ENCODE measurements at regions not wholly inside any gene's neighbourhood (a gene's known extent, or its start where the extent isn't known, plus 50 kb on each side); places are given as distances from the start of the nearest gene placed in this dataset.

- H3K4me3 ChIP-seq (replicated peaks in 1 of 4; ENCODE audit: control extremely low read depth in 1 of 4, insufficient read depth in 1 of 4, low read depth in 3 of 4, low read length in 4 of 4) = no peak overlapping the region
Observed at GRCh38 chr2:172351586-172351985, 75.8 kb upstream of the ITGA6 start.

GRCh38 chr2:172354347-172354746, 73.0 kb upstream of the ITGA6 start:
- Histone ChIP-seq H3K36me3 (ENCODE audit: control insufficient read depth, insufficient read depth, low read length) (no peaks in the 10 kb centered on the region), H3K4me3 (replicated peaks in 1 of 4; ENCODE audit: control extremely low read depth in 1 of 4, insufficient read depth in 1 of 4, low read depth in 3 of 4, low read length in 4 of 4) (no peak overlapping the region), H3K4me2 (ENCODE audit: extremely low read depth, insufficient read depth, low read length) (no peak overlapping the region), H3K9me3 (ENCODE audit: control insufficient read depth, insufficient read depth, low read depth, low read length) (no peaks in the 10 kb centered on the region), H4K20me1 (ENCODE audit: control insufficient read depth, extremely low read depth, insufficient read depth, low read length) (no peaks in the 10 kb centered on the region), H3K27me3 (ENCODE audit: control insufficient read depth, insufficient read depth, low read length) (peaks cover 4% of the 10 kb centered on the region), H3K27ac (ENCODE audit: insufficient read depth, low read length) (no peak overlapping the region), H3K9ac (ENCODE audit: insufficient read depth, low read length) (no peak overlapping the region), H2AFZ (ENCODE audit: low read length) (no peak overlapping the region), H3K4me1 (ENCODE audit: control insufficient read depth, extremely low read depth, insufficient read depth, low read length) (no peaks in the 10 kb centered on the region), H3K79me2 (ENCODE audit: control insufficient read depth, insufficient read depth, low read length) (no peaks in the 10 kb centered on the region)
- TF ChIP-seq EZH2 (IDR thresholded peaks at IDR 0.05; ENCODE audit: low read length, missing control alignments) = no peak
- TF ChIP-seq CTCF (conservative IDR thresholded peaks at IDR 0.05 in 1 of 2, IDR thresholded peaks at IDR 0.05 in 1 of 2; ENCODE audit: low read depth in 1 of 2, low read length in 2 of 2) = no peak
- no peak for DNase-seq (ENCODE audit: low read depth in 2 of 2)

More at GRCh38 chr2:172351586-172351985, 75.8 kb upstream of the ITGA6 start:
- Histone ChIP-seq H3K9me3 (ENCODE audit: control insufficient read depth, insufficient read depth, low read depth, low read length) (no peaks in the 10 kb centered on the region), H3K79me2 (ENCODE audit: control insufficient read depth, insufficient read depth, low read length) (no peaks in the 10 kb centered on the region), H3K36me3 (ENCODE audit: control insufficient read depth, insufficient read depth, low read length) (no peaks in the 10 kb centered on the region), H2AFZ (ENCODE audit: low read length) (no peak overlapping the region), H3K27me3 (ENCODE audit: control insufficient read depth, insufficient read depth, low read length) (peaks cover 4% of the 10 kb centered on the region), H3K9ac (ENCODE audit: insufficient read depth, low read length) (no peak overlapping the region), H3K27ac (ENCODE audit: insufficient read depth, low read length) (no peak overlapping the region), H3K4me1 (ENCODE audit: control insufficient read depth, extremely low read depth, insufficient read depth, low read length) (no peaks in the 10 kb centered on the region), H3K4me2 (ENCODE audit: extremely low read depth, insufficient read depth, low read length) (no peak overlapping the region), H4K20me1 (ENCODE audit: control insufficient read depth, extremely low read depth, insufficient read depth, low read length) (no peaks in the 10 kb centered on the region)
- DNase-seq (ENCODE audit: low read depth in 2 of 2) = no peak
- TF ChIP-seq CTCF (conservative IDR thresholded peaks at IDR 0.05 in 1 of 2, IDR thresholded peaks at IDR 0.05 in 1 of 2; ENCODE audit: low read depth in 1 of 2, low read length in 2 of 2) (no peak), EZH2 (IDR thresholded peaks at IDR 0.05; ENCODE audit: low read length, missing control alignments) (no peak)

GRCh38 chr2:172357442-172357841, 69.9 kb upstream of the ITGA6 start:
- no peak for TF ChIP-seq EZH2 (IDR thresholded peaks at IDR 0.05; ENCODE audit: low read length, missing control alignments)
- no peak for TF ChIP-seq CTCF (conservative IDR thresholded peaks at IDR 0.05 in 1 of 2, IDR thresholded peaks at IDR 0.05 in 1 of 2; ENCODE audit: low read depth in 1 of 2, low read length in 2 of 2)

More at GRCh38 chr2:172357442-172357841, 69.9 kb upstream of the ITGA6 start:
- H2AFZ ChIP-seq (ENCODE audit: low read length) = no peak overlapping the region
- H3K36me3 ChIP-seq (ENCODE audit: control insufficient read depth, insufficient read depth, low read length) = no peaks in the 10 kb centered on the region
- H3K27me3 ChIP-seq (ENCODE audit: control insufficient read depth, insufficient read depth, low read length) = peaks cover 4% of the 10 kb centered on the region
- H3K4me3 ChIP-seq (replicated peaks in 1 of 4; ENCODE audit: control extremely low read depth in 1 of 4, insufficient read depth in 1 of 4, low read depth in 3 of 4, low read length in 4 of 4) = no peak overlapping the region
- H3K4me2 ChIP-seq (ENCODE audit: extremely low read depth, insufficient read depth, low read length) = no peak overlapping the region
- H3K27ac ChIP-seq (ENCODE audit: insufficient read depth, low read length) = no peak overlapping the region
- no peak for DNase-seq (ENCODE audit: low read depth in 2 of 2)
- H3K4me1 ChIP-seq (ENCODE audit: control insufficient read depth, extremely low read depth, insufficient read depth, low read length) = no peaks in the 10 kb centered on the region
- no peak overlapping the region for H3K9ac ChIP-seq (ENCODE audit: insufficient read depth, low read length)
- H3K79me2 ChIP-seq (ENCODE audit: control insufficient read depth, insufficient read depth, low read length) = no peaks in the 10 kb centered on the region
- no peaks in the 10 kb centered on the region for H3K9me3 ChIP-seq (ENCODE audit: control insufficient read depth, insufficient read depth, low read depth, low read length)
- H4K20me1 ChIP-seq (ENCODE audit: control insufficient read depth, extremely low read depth, insufficient read depth, low read length) = no peaks in the 10 kb centered on the region
